ENCODE measurements at regions not wholly inside any gene's neighbourhood (a gene's known extent, or its start where the extent isn't known, plus 50 kb on each side); places are given as distances from the start of the nearest gene placed in this dataset.
A peak's percentile ranks its signal among the peaks of the same experiment; 100 is the strongest.
"Not testable (repeated sequence)": the region's sequence is repeated elsewhere in the genome, so short reads cannot be mapped to it uniquely, and the experiment has no call there.

- DNase-seq (ENCODE audit: low read depth) = peak; percentile 11
- not testable (repeated sequence) for H3K4me3 ChIP-seq (ENCODE audit: control insufficient read depth, low read depth, low read length)
- TF ChIP-seq CTCF (conservative IDR thresholded peaks at IDR 0.05; ENCODE audit: control insufficient read depth, insufficient read depth, low read depth, low read length) = peak; percentile 32
Measured at GRCh38 chr11:89616999-89617602, 93.0 kb upstream of the TRIM77 start.

- H3K4me3 ChIP-seq (ENCODE audit: control insufficient read depth, low read depth, low read length); DNase-seq (ENCODE audit: low read depth): not testable (repeated sequence)
Measured at GRCh38 chr11:89620721-89621120, 89.4 kb upstream of the TRIM77 start.

- no peak for DNase-seq (ENCODE audit: low read depth)
- H3K4me3 ChIP-seq (ENCODE audit: control insufficient read depth, low read depth, low read length) = no peak overlapping the region
- TF ChIP-seq CTCF (conservative IDR thresholded peaks at IDR 0.05; ENCODE audit: control insufficient read depth, insufficient read depth, low read depth, low read length) = peak; percentile 13
Measured at GRCh38 chr11:89625171-89625570, 84.9 kb upstream of the TRIM77 start.

- no peak for TF ChIP-seq CTCF (conservative IDR thresholded peaks at IDR 0.05; ENCODE audit: control insufficient read depth, insufficient read depth, low read depth, low read length)
- no peak for DNase-seq (ENCODE audit: low read depth)
- H3K4me3 ChIP-seq (ENCODE audit: control insufficient read depth, low read depth, low read length) = no peak overlapping the region
Measured at GRCh38 chr11:89626366-89626765, 83.7 kb upstream of the TRIM77 start.

- not testable (repeated sequence) for H3K4me3 ChIP-seq (ENCODE audit: control insufficient read depth, low read depth, low read length); DNase-seq (ENCODE audit: low read depth)
Measured at GRCh38 chr11:89626881-89627280, 83.2 kb upstream of the TRIM77 start.

- no peak for TF ChIP-seq CTCF (conservative IDR thresholded peaks at IDR 0.05; ENCODE audit: control insufficient read depth, insufficient read depth, low read depth, low read length)
- H3K4me3 ChIP-seq (ENCODE audit: control insufficient read depth, low read depth, low read length) = no peak overlapping the region
Measured at GRCh38 chr11:89633135-89633705, 76.9 kb upstream of the TRIM77 start.

GRCh38 chr11:89640777-89641176, 69.3 kb upstream of the TRIM77 start:
- H3K4me3 ChIP-seq (ENCODE audit: control insufficient read depth, low read depth, low read length); DNase-seq (ENCODE audit: low read depth): not testable (repeated sequence)

More at GRCh38 chr11:89633135-89633705, 76.9 kb upstream of the TRIM77 start:
- no peak for DNase-seq (ENCODE audit: low read depth)

- DNase-seq (ENCODE audit: low read depth); H3K4me3 ChIP-seq (ENCODE audit: control insufficient read depth, low read depth, low read length): not testable (repeated sequence)
Measured at GRCh38 chr11:89648232-89648631, 61.9 kb upstream of the TRIM77 start.

GRCh38 chr11:89648996-89649395, 61.1 kb upstream of the TRIM77 start:
- not testable (repeated sequence) for H3K4me3 ChIP-seq (ENCODE audit: control insufficient read depth, low read depth, low read length); DNase-seq (ENCODE audit: low read depth)

- DNase-seq (ENCODE audit: low read depth); H3K4me3 ChIP-seq (ENCODE audit: control insufficient read depth, low read depth, low read length): not testable (repeated sequence)
Measured at GRCh38 chr11:89654669-89655068, 55.4 kb upstream of the TRIM77 start.

- H3K4me3 ChIP-seq (ENCODE audit: control insufficient read depth, low read depth, low read length); DNase-seq (ENCODE audit: low read depth): not testable (repeated sequence)
Measured at GRCh38 chr11:89658767-89659166, 51.3 kb upstream of the TRIM77 start.

- not testable (repeated sequence) for H3K4me3 ChIP-seq (ENCODE audit: control insufficient read depth, low read depth, low read length); DNase-seq (ENCODE audit: low read depth)
Measured at GRCh38 chr11:89659414-89659813, 50.7 kb upstream of the TRIM77 start.

All from fibroblast of mammary gland (primary cell).